ENCODE measurements at regions not wholly inside any gene's neighbourhood (a gene's known extent, or its start where the extent isn't known, plus 50 kb on each side); places are given as distances from the start of the nearest gene placed in this dataset.

DNA sequence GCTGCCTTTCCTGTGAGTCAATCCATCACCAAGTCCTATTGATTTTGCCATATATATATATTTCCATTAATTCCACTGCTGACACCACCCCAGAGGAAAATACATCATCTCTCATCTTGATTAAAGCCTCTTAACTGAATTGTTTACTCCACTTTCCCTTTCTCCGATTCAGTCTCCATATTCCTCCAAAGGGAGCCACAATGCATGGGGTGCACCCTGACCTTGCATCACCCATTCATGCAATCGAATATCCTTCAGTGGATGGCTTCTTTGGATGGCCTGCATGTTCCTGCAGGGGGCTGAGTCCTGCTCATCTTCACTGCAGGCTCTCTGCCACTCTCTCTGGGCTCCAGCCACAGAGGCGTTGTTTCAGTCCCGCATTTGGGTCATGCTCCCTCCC, 231.0 kb downstream of the SNX18 start:
- H3K9me3 Mint-ChIP-seq, result no peaks in the 10 kb centered on the region
- Histone ChIP-seq H3K4me2 (no peak overlapping the region), H3K27me3 (ENCODE audit: insufficient read depth) (no peaks in the 10 kb centered on the region), H3K4me3 (no peak overlapping the region), H2AFZ (no peak overlapping the region), H3K4me1 (ENCODE audit: insufficient read depth) (peaks cover 12% of the 10 kb centered on the region), H3K79me2 (replicated peaks; ENCODE audit: insufficient read depth) (no peaks in the 10 kb centered on the region), H3K27ac (ENCODE audit: low read depth) (no peak overlapping the region), H3K9me2 (ENCODE audit: insufficient read depth) (peaks cover 4% of the 10 kb centered on the region; the same call in 1 of the 2 replicates), H3F3A (replicated peaks; ENCODE audit: low read depth) (no peaks in the 10 kb centered on the region), H3K36me3 (ENCODE audit: insufficient read depth) (no peaks in the 10 kb centered on the region), H4K20me1 (replicated peaks; ENCODE audit: insufficient read depth) (no peaks in the 10 kb centered on the region)
- H3K36me3 Mint-ChIP-seq (ENCODE audit: low read depth), result no peaks in the 10 kb centered on the region
- no peaks in the 10 kb centered on the region for H3K27me3 Mint-ChIP-seq (ENCODE audit: insufficient read depth, low read depth, poor library complexity)
- TF ChIP-seq EZH2phosphoT487 (IDR thresholded peaks at IDR 0.05; ENCODE audit: unreplicated experiment) (no peak), ZNF331 (CRISPR knock-in tag; IDR thresholded peaks at IDR 0.05; ENCODE audit: low read depth) (no peak), POLR2AphosphoS5 (IDR thresholded peaks at IDR 0.05; ENCODE audit: low read depth) (no peak), JUNB (IDR thresholded peaks at IDR 0.05; ENCODE audit: unreplicated experiment) (no peak), STAT1 (IDR thresholded peaks at IDR 0.05; ENCODE audit: unreplicated experiment) (no peak), ZNF114 (CRISPR knock-in tag; IDR thresholded peaks at IDR 0.05) (no peak), EZH2 (IDR thresholded peaks at IDR 0.05; ENCODE audit: low read depth, unreplicated experiment) (no peak), NANOG (IDR thresholded peaks at IDR 0.05; ENCODE audit: borderline replicate concordance) (no peak), CREB1 (CRISPR knock-in tag; IDR thresholded peaks at IDR 0.05; ENCODE audit: low read depth) (no peak)
- TF ChIP-seq, protein P1, sequence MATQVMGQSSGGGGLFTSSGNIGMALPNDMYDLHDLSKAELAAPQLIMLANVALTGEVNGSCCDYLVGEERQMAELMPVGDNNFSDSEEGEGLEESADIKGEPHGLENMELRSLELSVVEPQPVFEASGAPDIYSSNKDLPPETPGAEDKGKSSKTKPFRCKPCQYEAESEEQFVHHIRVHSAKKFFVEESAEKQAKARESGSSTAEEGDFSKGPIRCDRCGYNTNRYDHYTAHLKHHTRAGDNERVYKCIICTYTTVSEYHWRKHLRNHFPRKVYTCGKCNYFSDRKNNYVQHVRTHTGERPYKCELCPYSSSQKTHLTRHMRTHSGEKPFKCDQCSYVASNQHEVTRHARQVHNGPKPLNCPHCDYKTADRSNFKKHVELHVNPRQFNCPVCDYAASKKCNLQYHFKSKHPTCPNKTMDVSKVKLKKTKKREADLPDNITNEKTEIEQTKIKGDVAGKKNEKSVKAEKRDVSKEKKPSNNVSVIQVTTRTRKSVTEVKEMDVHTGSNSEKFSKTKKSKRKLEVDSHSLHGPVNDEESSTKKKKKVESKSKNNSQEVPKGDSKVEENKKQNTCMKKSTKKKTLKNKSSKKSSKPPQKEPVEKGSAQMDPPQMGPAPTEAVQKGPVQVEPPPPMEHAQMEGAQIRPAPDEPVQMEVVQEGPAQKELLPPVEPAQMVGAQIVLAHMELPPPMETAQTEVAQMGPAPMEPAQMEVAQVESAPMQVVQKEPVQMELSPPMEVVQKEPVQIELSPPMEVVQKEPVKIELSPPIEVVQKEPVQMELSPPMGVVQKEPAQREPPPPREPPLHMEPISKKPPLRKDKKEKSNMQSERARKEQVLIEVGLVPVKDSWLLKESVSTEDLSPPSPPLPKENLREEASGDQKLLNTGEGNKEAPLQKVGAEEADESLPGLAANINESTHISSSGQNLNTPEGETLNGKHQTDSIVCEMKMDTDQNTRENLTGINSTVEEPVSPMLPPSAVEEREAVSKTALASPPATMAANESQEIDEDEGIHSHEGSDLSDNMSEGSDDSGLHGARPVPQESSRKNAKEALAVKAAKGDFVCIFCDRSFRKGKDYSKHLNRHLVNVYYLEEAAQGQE (IDR thresholded peaks at IDR 0.05; ENCODE audit: unreplicated experiment), result no peak
- TF ChIP-seq, protein P2, sequence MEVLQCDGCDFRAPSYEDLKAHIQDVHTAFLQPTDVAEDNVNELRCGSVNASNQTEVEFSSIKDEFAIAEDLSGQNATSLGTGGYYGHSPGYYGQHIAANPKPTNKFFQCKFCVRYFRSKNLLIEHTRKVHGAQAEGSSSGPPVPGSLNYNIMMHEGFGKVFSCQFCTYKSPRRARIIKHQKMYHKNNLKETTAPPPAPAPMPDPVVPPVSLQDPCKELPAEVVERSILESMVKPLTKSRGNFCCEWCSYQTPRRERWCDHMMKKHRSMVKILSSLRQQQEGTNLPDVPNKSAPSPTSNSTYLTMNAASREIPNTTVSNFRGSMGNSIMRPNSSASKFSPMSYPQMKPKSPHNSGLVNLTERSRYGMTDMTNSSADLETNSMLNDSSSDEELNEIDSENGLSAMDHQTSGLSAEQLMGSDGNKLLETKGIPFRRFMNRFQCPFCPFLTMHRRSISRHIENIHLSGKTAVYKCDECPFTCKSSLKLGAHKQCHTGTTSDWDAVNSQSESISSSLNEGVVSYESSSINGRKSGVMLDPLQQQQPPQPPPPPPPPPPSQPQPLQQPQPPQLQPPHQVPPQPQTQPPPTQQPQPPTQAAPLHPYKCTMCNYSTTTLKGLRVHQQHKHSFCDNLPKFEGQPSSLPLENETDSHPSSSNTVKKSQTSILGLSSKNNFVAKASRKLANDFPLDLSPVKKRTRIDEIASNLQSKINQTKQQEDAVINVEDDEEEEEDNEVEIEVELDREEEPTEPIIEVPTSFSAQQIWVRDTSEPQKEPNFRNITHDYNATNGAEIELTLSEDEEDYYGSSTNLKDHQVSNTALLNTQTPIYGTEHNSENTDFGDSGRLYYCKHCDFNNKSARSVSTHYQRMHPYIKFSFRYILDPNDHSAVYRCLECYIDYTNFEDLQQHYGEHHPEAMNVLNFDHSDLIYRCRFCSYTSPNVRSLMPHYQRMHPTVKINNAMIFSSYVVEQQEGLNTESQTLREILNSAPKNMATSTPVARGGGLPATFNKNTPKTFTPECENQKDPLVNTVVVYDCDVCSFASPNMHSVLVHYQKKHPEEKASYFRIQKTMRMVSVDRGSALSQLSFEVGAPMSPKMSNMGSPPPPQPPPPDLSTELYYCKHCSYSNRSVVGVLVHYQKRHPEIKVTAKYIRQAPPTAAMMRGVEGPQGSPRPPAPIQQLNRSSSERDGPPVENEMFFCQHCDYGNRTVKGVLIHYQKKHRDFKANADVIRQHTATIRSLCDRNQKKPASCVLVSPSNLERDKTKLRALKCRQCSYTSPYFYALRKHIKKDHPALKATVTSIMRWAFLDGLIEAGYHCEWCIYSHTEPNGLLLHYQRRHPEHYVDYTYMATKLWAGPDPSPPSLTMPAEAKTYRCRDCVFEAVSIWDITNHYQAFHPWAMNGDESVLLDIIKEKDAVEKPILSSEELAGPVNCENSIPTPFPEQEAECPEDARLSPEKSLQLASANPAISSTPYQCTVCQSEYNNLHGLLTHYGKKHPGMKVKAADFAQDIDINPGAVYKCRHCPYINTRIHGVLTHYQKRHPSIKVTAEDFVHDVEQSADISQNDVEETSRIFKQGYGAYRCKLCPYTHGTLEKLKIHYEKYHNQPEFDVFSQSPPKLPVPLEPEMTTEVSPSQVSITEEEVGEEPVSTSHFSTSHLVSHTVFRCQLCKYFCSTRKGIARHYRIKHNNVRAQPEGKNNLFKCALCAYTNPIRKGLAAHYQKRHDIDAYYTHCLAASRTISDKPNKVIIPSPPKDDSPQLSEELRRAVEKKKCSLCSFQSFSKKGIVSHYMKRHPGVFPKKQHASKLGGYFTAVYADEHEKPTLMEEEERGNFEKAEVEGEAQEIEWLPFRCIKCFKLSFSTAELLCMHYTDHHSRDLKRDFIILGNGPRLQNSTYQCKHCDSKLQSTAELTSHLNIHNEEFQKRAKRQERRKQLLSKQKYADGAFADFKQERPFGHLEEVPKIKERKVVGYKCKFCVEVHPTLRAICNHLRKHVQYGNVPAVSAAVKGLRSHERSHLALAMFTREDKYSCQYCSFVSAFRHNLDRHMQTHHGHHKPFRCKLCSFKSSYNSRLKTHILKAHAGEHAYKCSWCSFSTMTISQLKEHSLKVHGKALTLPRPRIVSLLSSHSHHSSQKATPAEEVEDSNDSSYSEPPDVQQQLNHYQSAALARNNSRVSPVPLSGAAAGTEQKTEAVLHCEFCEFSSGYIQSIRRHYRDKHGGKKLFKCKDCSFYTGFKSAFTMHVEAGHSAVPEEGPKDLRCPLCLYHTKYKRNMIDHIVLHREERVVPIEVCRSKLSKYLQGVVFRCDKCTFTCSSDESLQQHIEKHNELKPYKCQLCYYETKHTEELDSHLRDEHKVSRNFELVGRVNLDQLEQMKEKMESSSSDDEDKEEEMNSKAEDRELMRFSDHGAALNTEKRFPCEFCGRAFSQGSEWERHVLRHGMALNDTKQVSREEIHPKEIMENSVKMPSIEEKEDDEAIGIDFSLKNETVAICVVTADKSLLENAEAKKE (CRISPR knock-in tag; IDR thresholded peaks at IDR 0.05), result no peak
- TF ChIP-seq, protein P3, sequence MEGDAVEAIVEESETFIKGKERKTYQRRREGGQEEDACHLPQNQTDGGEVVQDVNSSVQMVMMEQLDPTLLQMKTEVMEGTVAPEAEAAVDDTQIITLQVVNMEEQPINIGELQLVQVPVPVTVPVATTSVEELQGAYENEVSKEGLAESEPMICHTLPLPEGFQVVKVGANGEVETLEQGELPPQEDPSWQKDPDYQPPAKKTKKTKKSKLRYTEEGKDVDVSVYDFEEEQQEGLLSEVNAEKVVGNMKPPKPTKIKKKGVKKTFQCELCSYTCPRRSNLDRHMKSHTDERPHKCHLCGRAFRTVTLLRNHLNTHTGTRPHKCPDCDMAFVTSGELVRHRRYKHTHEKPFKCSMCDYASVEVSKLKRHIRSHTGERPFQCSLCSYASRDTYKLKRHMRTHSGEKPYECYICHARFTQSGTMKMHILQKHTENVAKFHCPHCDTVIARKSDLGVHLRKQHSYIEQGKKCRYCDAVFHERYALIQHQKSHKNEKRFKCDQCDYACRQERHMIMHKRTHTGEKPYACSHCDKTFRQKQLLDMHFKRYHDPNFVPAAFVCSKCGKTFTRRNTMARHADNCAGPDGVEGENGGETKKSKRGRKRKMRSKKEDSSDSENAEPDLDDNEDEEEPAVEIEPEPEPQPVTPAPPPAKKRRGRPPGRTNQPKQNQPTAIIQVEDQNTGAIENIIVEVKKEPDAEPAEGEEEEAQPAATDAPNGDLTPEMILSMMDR (conservative IDR thresholded peaks at IDR 0.05; ENCODE audit: low read depth in 2 of 2), result no peak
- TF ChIP-seq, protein P4, sequence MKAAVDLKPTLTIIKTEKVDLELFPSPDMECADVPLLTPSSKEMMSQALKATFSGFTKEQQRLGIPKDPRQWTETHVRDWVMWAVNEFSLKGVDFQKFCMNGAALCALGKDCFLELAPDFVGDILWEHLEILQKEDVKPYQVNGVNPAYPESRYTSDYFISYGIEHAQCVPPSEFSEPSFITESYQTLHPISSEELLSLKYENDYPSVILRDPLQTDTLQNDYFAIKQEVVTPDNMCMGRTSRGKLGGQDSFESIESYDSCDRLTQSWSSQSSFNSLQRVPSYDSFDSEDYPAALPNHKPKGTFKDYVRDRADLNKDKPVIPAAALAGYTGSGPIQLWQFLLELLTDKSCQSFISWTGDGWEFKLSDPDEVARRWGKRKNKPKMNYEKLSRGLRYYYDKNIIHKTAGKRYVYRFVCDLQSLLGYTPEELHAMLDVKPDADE (IDR thresholded peaks at IDR 0.05), result no peak
- DNase-seq (ENCODE audit: low spot score) (no peak), ATAC-seq (no peak)
- peaks cover 11% of the 10 kb centered on the region for H3K4me1 Mint-ChIP-seq
- H3K27ac Mint-ChIP-seq, result no peak overlapping the region
- H3K4me3 Mint-ChIP-seq, result no peak overlapping the region

Measured in GM23338 (cell line).